Uterus (tissue), 3 donors: ENCODE measurements at regions not wholly inside any gene's neighbourhood (a gene's known extent, or its start where the extent isn't known, plus 50 kb on each side); places are given as distances from the start of the nearest gene placed in this dataset.
"Not testable (repeated sequence)": the region's sequence is repeated elsewhere in the genome, so short reads cannot be mapped to it uniquely, and the experiment has no call there.

ENCODE experiments used
- DNase-seq, 2 donors: peaks; one replicate each; pipeline ENCODE4 v3.0.0-alpha.2; 2019 to 2020
- H3K27ac ChIP-seq, 2 donors: fragments of 200-600 bp; sonication (generic); 1 replicate in 1 of 2; 2 replicates in 1 of 2; pipeline ENCODE4 v1.5.1; 2016 to 2018
- H3K27me3 ChIP-seq, 2 donors: fragments of 200-600 bp; sonication (generic); one replicate each; pipeline ENCODE4 v1.5.1; 2018 to 2019; ENCODE audit warnings: control low read depth in 1 of 2
- H3K36me3 ChIP-seq, 2 donors: fragments of 200-600 bp; sonication (generic); one replicate each; pipeline ENCODE4 v1.5.1; 2019; ENCODE audit warnings: control low read depth in 1 of 2
- H3K4me1 ChIP-seq, 2 donors: fragments of 200-600 bp; sonication (generic); one replicate each; pipeline ENCODE4 v1.5.1; 2018 to 2019; ENCODE audit warnings: control low read depth in 1 of 2
- H3K4me3 ChIP-seq, 2 donors: fragments of 200-600 bp; sonication (generic); 1 replicate in 1 of 2; 2 replicates in 1 of 2; pipeline ENCODE4 v1.5.1; 2018 to 2019; ENCODE audit warnings: mild to moderate bottlenecking in 1 of 2
- H3K9me3 ChIP-seq, 2 donors: fragments of 200-600 bp; sonication (generic); one replicate each; pipeline ENCODE4 v1.5.1; 2019; ENCODE audit warnings: control low read depth in 1 of 2
- POLR2A ChIP-seq, 2 donors: fragments of 450-650 bp; IDR thresholded peaks; one replicate each; pipeline ENCODE4 v1.6.1; 2016; ENCODE audit warnings: antibody characterized with exemption in 2 of 2, mild to moderate bottlenecking in 1 of 2, moderate library complexity in 1 of 2
- intact Hi-C: fragments of 100-400 bp; cut with DNase I; formaldehyde crosslinking; loops from one replicate; pipeline ENCODE4 v1.15.1; 2023; ENCODE audit warnings: low total_unique reads
- TF ChIP-seq, protein P1 (sequence below), 4 experiments: fragments of 200-600 bp in 2 of 4; fragments of 450-650 bp in 2 of 4; sonication (generic) in 2 of 4; IDR thresholded peaks; one replicate each; pipeline ENCODE4 v1.5.1; 2016 to 2019; ENCODE audit warnings: antibody characterized with exemption in 4 of 4, mild to moderate bottlenecking in 2 of 4, moderate library complexity in 1 of 4
- donor health status: DM: yes; HTN: yes; CAD: no.

DNA sequence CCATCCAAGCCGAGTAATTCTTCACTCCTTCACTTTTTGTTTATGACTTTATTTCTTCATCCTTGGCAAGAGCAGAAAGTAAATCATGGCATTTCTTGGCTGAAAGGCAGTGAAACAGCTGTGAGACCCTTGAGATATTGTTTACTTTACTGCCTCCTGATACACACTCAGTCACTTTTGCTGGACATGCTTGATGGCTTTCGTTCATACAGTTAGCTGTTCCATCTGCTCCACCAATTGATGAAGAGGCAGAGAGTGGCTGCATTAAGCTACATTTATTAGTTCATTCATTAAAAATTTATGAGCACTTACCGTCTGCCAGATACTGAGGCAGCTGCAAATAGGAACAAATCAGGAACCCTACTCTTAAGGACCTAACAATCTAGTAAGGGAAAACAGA, 184.4 kb upstream of the OR13F1 start:
- intact Hi-C loops, result no loop called here
- H3K4me1 ChIP-seq, result no peaks in the 10 kb centered on the region
- H3K4me3 ChIP-seq, result no peak overlapping the region
- no peaks in the 10 kb centered on the region for H3K27me3 ChIP-seq
- H3K9me3 ChIP-seq, result no peaks in the 10 kb centered on the region
- no peak overlapping the region for H3K27ac ChIP-seq
- no peak for DNase-seq
- TF ChIP-seq POLR2A (IDR thresholded peaks at IDR 0.05), result no peak
- TF ChIP-seq, protein P1, sequence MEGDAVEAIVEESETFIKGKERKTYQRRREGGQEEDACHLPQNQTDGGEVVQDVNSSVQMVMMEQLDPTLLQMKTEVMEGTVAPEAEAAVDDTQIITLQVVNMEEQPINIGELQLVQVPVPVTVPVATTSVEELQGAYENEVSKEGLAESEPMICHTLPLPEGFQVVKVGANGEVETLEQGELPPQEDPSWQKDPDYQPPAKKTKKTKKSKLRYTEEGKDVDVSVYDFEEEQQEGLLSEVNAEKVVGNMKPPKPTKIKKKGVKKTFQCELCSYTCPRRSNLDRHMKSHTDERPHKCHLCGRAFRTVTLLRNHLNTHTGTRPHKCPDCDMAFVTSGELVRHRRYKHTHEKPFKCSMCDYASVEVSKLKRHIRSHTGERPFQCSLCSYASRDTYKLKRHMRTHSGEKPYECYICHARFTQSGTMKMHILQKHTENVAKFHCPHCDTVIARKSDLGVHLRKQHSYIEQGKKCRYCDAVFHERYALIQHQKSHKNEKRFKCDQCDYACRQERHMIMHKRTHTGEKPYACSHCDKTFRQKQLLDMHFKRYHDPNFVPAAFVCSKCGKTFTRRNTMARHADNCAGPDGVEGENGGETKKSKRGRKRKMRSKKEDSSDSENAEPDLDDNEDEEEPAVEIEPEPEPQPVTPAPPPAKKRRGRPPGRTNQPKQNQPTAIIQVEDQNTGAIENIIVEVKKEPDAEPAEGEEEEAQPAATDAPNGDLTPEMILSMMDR (IDR thresholded peaks at IDR 0.05), result no peak
- no peaks in the 10 kb centered on the region for H3K36me3 ChIP-seq

DNA sequence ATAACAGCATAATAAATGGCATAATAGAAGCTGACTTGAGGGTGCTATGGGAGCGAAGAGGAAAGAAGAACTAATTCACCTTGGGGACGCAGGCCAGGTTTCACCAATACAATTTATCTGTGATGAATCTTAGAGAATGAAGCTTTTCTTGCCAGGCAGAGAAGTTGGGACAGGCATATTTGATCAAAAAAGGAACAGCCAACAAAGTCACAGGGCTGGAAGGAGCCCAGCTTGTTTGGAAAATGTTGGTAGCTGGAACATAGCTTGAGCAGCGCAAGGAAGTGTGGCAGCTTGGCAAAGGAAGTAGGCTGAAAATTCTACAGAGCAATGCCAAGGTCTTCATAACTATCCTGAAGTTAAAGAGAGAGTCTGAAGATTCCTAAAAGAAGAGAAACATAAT, 181.5 kb upstream of the OR13F1 start:
- H3K4me1 ChIP-seq, result no peaks in the 10 kb centered on the region
- intact Hi-C loops, result no loop called here
- H3K9me3 ChIP-seq, result no peaks in the 10 kb centered on the region
- TF ChIP-seq, protein P1 (IDR thresholded peaks at IDR 0.05), result no peak
- TF ChIP-seq POLR2A (IDR thresholded peaks at IDR 0.05), result no peak
- H3K4me3 ChIP-seq, result no peak overlapping the region
- no peaks in the 10 kb centered on the region for H3K27me3 ChIP-seq
- no peak overlapping the region for H3K27ac ChIP-seq
- DNase-seq, result no peak
- H3K36me3 ChIP-seq, result no peaks in the 10 kb centered on the region

DNA sequence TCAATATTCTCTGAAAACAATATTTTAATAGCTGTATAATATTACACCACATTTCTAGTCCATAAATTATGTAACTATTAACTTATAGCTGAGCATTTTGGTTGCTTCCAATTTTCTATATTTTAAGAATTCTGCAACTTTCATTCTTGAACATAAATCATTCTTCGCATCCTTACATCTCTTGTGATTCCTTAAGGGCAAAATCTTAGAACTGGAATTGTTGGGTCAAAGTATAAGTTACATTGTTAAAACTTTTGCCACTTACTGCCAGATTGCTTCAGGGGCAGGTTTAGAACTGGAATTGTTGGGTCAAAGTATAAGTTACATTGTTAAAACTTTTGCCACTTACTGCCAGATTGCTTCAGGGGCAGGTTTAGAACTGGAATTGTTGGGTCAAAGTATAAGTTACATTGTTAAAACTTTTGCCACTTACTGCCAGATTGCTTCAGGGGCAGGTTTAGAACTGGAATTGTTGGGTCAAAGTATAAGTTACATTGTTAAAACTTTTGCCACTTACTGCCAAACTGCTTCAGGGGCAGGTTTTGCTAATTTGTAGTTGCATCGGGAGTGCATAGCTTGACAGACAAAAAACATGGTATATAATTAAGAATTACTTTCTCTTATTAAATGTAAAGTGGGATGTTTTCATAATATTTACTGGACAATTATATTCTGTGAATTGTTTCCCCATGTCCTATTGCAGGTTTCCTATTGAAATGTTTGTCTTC, 179.9 kb upstream of the OR13F1 start:
- intact Hi-C loops, H3K4me3 ChIP-seq, H3K36me3 ChIP-seq, DNase-seq, H3K9me3 ChIP-seq, H3K4me1 ChIP-seq, H3K27me3 ChIP-seq, H3K27ac ChIP-seq: not testable (repeated sequence)

DNA sequence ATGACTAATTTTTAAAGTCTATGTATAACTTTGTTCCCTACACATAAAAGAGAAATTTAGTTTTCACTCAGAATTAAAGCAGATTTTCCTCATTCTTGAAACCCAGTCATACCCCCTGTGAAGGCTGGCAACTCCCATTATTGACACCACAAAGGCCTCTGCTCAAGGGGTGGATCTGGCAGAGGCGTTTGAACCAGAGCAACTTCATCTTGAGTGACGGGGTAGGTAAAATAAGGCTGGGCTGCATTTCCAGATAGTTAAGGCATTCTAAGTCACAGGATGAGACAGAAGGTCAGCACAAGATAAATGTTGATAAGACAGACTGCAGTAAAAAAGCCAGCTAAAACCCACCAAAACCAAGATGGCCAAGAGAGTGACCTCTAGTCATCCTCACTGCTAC, 177.2 kb upstream of the OR13F1 start:
- H3K4me3 ChIP-seq, result no peak overlapping the region
- no peaks in the 10 kb centered on the region for H3K36me3 ChIP-seq
- DNase-seq, result no peak
- no peaks in the 10 kb centered on the region for H3K4me1 ChIP-seq
- no peaks in the 10 kb centered on the region for H3K9me3 ChIP-seq
- intact Hi-C loops, result no loop called here
- H3K27ac ChIP-seq, result no peak overlapping the region
- H3K27me3 ChIP-seq, result no peaks in the 10 kb centered on the region
- no peak for TF ChIP-seq POLR2A (IDR thresholded peaks at IDR 0.05)
- TF ChIP-seq, protein P1 (IDR thresholded peaks at IDR 0.05), result no peak

DNA sequence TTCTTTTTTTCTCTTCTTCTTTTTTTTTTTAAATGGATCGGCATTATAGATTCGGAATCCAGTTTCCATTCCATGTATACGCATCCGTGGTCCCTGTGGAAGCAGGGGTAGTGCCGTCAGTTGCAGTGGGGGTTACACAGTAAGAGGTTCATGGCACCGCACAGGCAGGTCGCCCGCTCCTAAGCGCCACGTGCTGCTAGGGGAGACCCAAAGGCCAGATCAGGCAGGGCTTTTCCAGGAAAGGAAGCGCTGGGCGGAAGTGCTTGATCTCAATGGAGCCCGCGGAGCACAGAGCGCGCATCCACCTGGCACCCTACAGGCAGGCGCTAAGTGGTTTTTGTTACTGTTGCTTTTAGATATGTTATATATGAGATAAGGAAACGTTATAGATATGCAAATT, 174.8 kb upstream of the OR13F1 start:
- no peak for DNase-seq
- intact Hi-C loops, result no loop called here
- H3K27ac ChIP-seq, result no peak overlapping the region
- H3K27me3 ChIP-seq, result no peaks in the 10 kb centered on the region
- H3K4me1 ChIP-seq, result no peaks in the 10 kb centered on the region
- no peaks in the 10 kb centered on the region for H3K9me3 ChIP-seq
- TF ChIP-seq, protein P1 (IDR thresholded peaks at IDR 0.05), result no peak
- no peak for TF ChIP-seq POLR2A (IDR thresholded peaks at IDR 0.05)
- no peak overlapping the region for H3K4me3 ChIP-seq
- no peaks in the 10 kb centered on the region for H3K36me3 ChIP-seq

DNA sequence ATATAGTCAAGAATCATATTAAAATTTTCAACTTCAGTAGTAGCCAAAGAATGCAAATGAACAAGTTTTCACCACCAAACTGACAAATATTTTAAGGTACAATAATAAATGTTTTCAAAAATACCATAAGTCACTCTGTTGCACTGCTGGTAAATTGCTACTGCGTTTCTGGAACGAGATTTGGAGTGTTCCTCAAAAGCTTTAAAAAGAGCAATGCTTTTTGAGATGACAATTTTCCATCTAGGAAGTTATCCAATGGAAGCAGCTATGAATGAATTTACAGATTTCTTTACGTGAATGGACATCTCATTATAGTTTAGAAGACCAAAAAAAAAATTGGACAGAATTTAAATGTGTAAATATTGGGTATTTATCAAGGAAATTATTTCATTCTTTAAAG, 173.2 kb upstream of the OR13F1 start:
- DNase-seq, result no peak
- Histone ChIP-seq H3K9me3 (no peaks in the 10 kb centered on the region), H3K36me3 (no peaks in the 10 kb centered on the region), H3K4me1 (no peaks in the 10 kb centered on the region), H3K4me3 (no peak overlapping the region), H3K27me3 (no peaks in the 10 kb centered on the region), H3K27ac (no peak overlapping the region)
- TF ChIP-seq, protein P1 (IDR thresholded peaks at IDR 0.05), result no peak
- TF ChIP-seq POLR2A (IDR thresholded peaks at IDR 0.05), result no peak
- intact Hi-C loops, result no loop called here
